NCI-H146 (cell line): ENCODE measurements at regions not wholly inside any gene's neighbourhood (a gene's known extent, or its start where the extent isn't known, plus 50 kb on each side); places are given as distances from the start of the nearest gene placed in this dataset.
"Not testable (repeated sequence)": the region's sequence is repeated elsewhere in the genome, so short reads cannot be mapped to it uniquely, and the experiment has no call there.

Experiments
- DNase-seq: peaks from one replicate; lab custom pipeline; 2025; lab: John Stamatoyannopoulos, UW

GRCh38 chr6:145271577-145271976, 463.7 kb downstream of the EPM2A start:
- no peak for DNase-seq

GRCh38 chr6:145272246-145272645, 463.1 kb downstream of the EPM2A start:
- DNase-seq = no peak

- DNase-seq = no peak
Observed at GRCh38 chr6:145273136-145273535, 462.2 kb downstream of the EPM2A start.

GRCh38 chr6:145274083-145274482, 461.2 kb downstream of the EPM2A start:
- no peak for DNase-seq

- DNase-seq = no peak
Observed at GRCh38 chr6:145275019-145275418, 460.3 kb downstream of the EPM2A start.

GRCh38 chr6:145275787-145276186, 459.5 kb downstream of the EPM2A start:
- no peak for DNase-seq

GRCh38 chr6:145276756-145277155, 458.6 kb downstream of the EPM2A start:
- no peak for DNase-seq

GRCh38 chr6:145277358-145278086, 457.8 kb downstream of the EPM2A start:
- no peak for DNase-seq

- no peak for DNase-seq
Observed at GRCh38 chr6:145278163-145278807, 457.0 kb downstream of the EPM2A start.

- DNase-seq = no peak
Observed at GRCh38 chr6:145279551-145279950, 455.8 kb downstream of the EPM2A start.

GRCh38 chr6:145279993-145280392, 455.3 kb downstream of the EPM2A start:
- no peak for DNase-seq

- not testable (repeated sequence) for DNase-seq
Observed at GRCh38 chr6:145283209-145283608, 452.1 kb downstream of the EPM2A start.

GRCh38 chr6:145283856-145284255, 451.5 kb downstream of the EPM2A start:
- DNase-seq = no peak

- no peak for DNase-seq
Observed at GRCh38 chr6:145286916-145287315, 448.4 kb downstream of the EPM2A start.

GRCh38 chr6:145289573-145289972, 445.7 kb downstream of the EPM2A start:
- DNase-seq = no peak

- DNase-seq = no peak
Observed at GRCh38 chr6:145290122-145290521, 445.2 kb downstream of the EPM2A start.

- no peak for DNase-seq
Observed at GRCh38 chr6:145292066-145292465, 443.3 kb downstream of the EPM2A start.

- no peak for DNase-seq
Observed at GRCh38 chr6:145294942-145295341, 440.4 kb downstream of the EPM2A start.

- DNase-seq = no peak
Observed at GRCh38 chr6:145295746-145296145, 439.6 kb downstream of the EPM2A start.

- no peak for DNase-seq
Observed at GRCh38 chr6:145305670-145306069, 429.6 kb downstream of the EPM2A start.

GRCh38 chr6:145306489-145306888, 428.8 kb downstream of the EPM2A start:
- no peak for DNase-seq

- no peak for DNase-seq
Observed at GRCh38 chr6:145309842-145310535, 425.3 kb downstream of the EPM2A start.

- DNase-seq = no peak
Observed at GRCh38 chr6:145312481-145312880, 422.8 kb downstream of the EPM2A start.
